Superior temporal gyrus (tissue), 1 donor: ENCODE measurements at regions not wholly inside any gene's neighbourhood (a gene's known extent, or its start where the extent isn't known, plus 50 kb on each side); places are given as distances from the start of the nearest gene placed in this dataset.

ENCODE experiments used
- DNase-seq: peaks from one replicate; pipeline ENCODE4 v3.0.0-alpha.2; 2016; ENCODE audit errors: extremely low spot score

GRCh38 chr1:30514137-30514654 lies 209.2 kb downstream of the MATN1 start:
- DNase-seq = no peak

GRCh38 chr1:30513396-30514136 lies 209.8 kb downstream of the MATN1 start:
- no peak for DNase-seq

- no peak for DNase-seq
Observed at GRCh38 chr1:30512914-30513265, 210.5 kb downstream of the MATN1 start.

- no peak for DNase-seq
Observed at GRCh38 chr1:30511991-30512913, 211.1 kb downstream of the MATN1 start.

GRCh38 chr1:30511563-30511962 lies 211.8 kb downstream of the MATN1 start:
- no peak for DNase-seq

GRCh38 chr1:30511106-30511505 lies 212.3 kb downstream of the MATN1 start:
- no peak for DNase-seq

GRCh38 chr1:30509670-30510069 lies 213.7 kb downstream of the MATN1 start:
- DNase-seq = no peak

GRCh38 chr1:30508611-30509010 lies 214.8 kb downstream of the MATN1 start:
- DNase-seq = no peak

GRCh38 chr1:30508175-30508448 lies 215.3 kb downstream of the MATN1 start:
- DNase-seq = no peak

GRCh38 chr1:30507401-30508174 lies 215.8 kb downstream of the MATN1 start:
- no peak for DNase-seq

- no peak for DNase-seq
Observed at GRCh38 chr1:30507016-30507312, 216.4 kb downstream of the MATN1 start.

- no peak for DNase-seq
Observed at GRCh38 chr1:30506291-30507015, 216.9 kb downstream of the MATN1 start.

- no peak for DNase-seq
Observed at GRCh38 chr1:30505853-30506252, 217.5 kb downstream of the MATN1 start.

- DNase-seq = no peak
Observed at GRCh38 chr1:30492451-30492850, 230.9 kb downstream of the MATN1 start.

- DNase-seq = no peak
Observed at GRCh38 chr1:30491831-30492230, 231.6 kb downstream of the MATN1 start.

- DNase-seq = no peak
Observed at GRCh38 chr1:30490554-30491053, 232.8 kb downstream of the MATN1 start.

- no peak for DNase-seq
Observed at GRCh38 chr1:30489737-30490389, 233.5 kb downstream of the MATN1 start.

GRCh38 chr1:30488324-30488913 lies 235.0 kb downstream of the MATN1 start:
- no peak for DNase-seq

- DNase-seq = no peak
Observed at GRCh38 chr1:30487042-30487441, 236.3 kb downstream of the MATN1 start.

- no peak for DNase-seq
Observed at GRCh38 chr1:30485072-30485471, 238.3 kb downstream of the MATN1 start.

- no peak for DNase-seq
Observed at GRCh38 chr1:30484668-30485067, 238.7 kb downstream of the MATN1 start.
